H1 (cell line): ENCODE measurements at regions not wholly inside any gene's neighbourhood (a gene's known extent, or its start where the extent isn't known, plus 50 kb on each side); places are given as distances from the start of the nearest gene placed in this dataset.

Experiments
- CTCF ChIA-PET: fragments of 300-600 bp; sonication (Branson Sonifier 250); formaldehyde crosslinking; loops from one replicate; lab custom pipeline; 2021; ENCODE audit not compliant: partially characterized antibody; lab: Charles Lee
- POLR2A ChIA-PET: fragments of 300-600 bp; sonication (Branson Sonifier 250); formaldehyde crosslinking; loops from one replicate; lab custom pipeline; 2021; ENCODE audit warnings: inconsistent platforms; ENCODE audit not compliant: partially characterized antibody; lab: Charles Lee
- DNase-seq, 2 experiments: peaks; one replicate each; pipeline versions ENCODE4 v3.0.0 to v3.0.0-alpha.2; 2010 to 2022; ENCODE audit warnings: low spot score in 2 of 2, low read depth in 1 of 2, mixed read lengths in 1 of 2
- FAIRE-seq: peaks from 2 replicates; lab custom pipeline; 2011; peaks lifted over from hg19 to GRCh38; lab: Jason Lieb, UNC
- H2AFZ ChIP-seq: 2 replicates; pipeline ENCODE4 v1.8.1; 2012; ENCODE audit warnings: low read length, inconsistent platforms
- H2AK5ac ChIP-seq: 2 replicates; pipeline ENCODE4 v1.6.1; 2013; ENCODE audit warnings: low read depth, low read length
- H2BK120ac ChIP-seq: replicated peaks from 2 replicates; pipeline ENCODE3; 2013; ENCODE audit warnings: low read depth, low read length, inconsistent platforms
- H2BK12ac ChIP-seq: 2 replicates; pipeline ENCODE4 v1.6.1; 2013; ENCODE audit warnings: low read depth, low read length
- H2BK15ac ChIP-seq: 2 replicates; pipeline ENCODE4 v1.6.1; 2013; ENCODE audit warnings: low read length
- H2BK20ac ChIP-seq: 2 replicates; pipeline ENCODE4 v1.6.1; 2013; ENCODE audit warnings: low read length
- H2BK5ac ChIP-seq: 2 replicates; pipeline ENCODE4 v1.6.1; 2013; ENCODE audit warnings: low read depth, low read length
- H3K14ac ChIP-seq: 2 replicates; pipeline ENCODE4 v1.6.1; 2013; ENCODE audit warnings: inconsistent platforms; ENCODE audit not compliant: insufficient read length
- H3K18ac ChIP-seq: 2 replicates; pipeline ENCODE4 v1.6.1; 2013; ENCODE audit warnings: low read length; ENCODE audit errors: extremely low read depth
- H3K23ac ChIP-seq: 2 replicates; pipeline ENCODE4 v1.6.1; 2013; ENCODE audit warnings: inconsistent platforms; ENCODE audit not compliant: insufficient read length
- H3K23me2 ChIP-seq: 2 replicates; pipeline ENCODE4 v1.6.1; 2013; ENCODE audit warnings: low read depth, low read length
- H3K27ac ChIP-seq: 2 replicates; pipeline ENCODE4 v1.6.1; 2011; ENCODE audit warnings: low read depth, low read length, inconsistent platforms
- H3K27me3 ChIP-seq, 4 experiments: replicated peaks in 1 of 4; 1 replicate in 1 of 4; 2 replicates in 3 of 4; pipeline versions ENCODE4 v1.6.1 to v1.8.1; 2011 to 2013; ENCODE audit warnings: low read length in 3 of 4, mild to moderate bottlenecking in 3 of 4, inconsistent platforms in 2 of 4, mixed read lengths in 2 of 4, moderate library complexity in 1 of 4; ENCODE audit not compliant: control insufficient read depth in 3 of 4, insufficient read depth in 3 of 4; ENCODE audit errors: extremely low read depth in 1 of 4
- H3K36me3 ChIP-seq, 4 experiments: 2 replicates each; pipeline versions ENCODE4 v1.6.1 to v1.8.1; 2011 to 2013; ENCODE audit warnings: mild to moderate bottlenecking in 4 of 4, low read length in 3 of 4, moderate library complexity in 2 of 4, control low read depth in 1 of 4, inconsistent platforms in 1 of 4; ENCODE audit not compliant: insufficient read depth in 4 of 4, control insufficient read depth in 2 of 4
- H3K4ac ChIP-seq: replicated peaks from 2 replicates; pipeline ENCODE3; 2013; ENCODE audit warnings: low read length, low read depth, mixed read lengths, inconsistent platforms; ENCODE audit not compliant: insufficient read length
- H3K4me1 ChIP-seq, 4 experiments: replicated peaks in 1 of 4; 1 replicate in 1 of 4; 2 replicates in 3 of 4; pipeline versions ENCODE4 v1.6.1 to v1.8.1; 2011 to 2013; ENCODE audit warnings: low read length in 3 of 4, inconsistent platforms in 2 of 4, mixed read lengths in 1 of 4; ENCODE audit not compliant: insufficient read depth in 4 of 4, control insufficient read depth in 3 of 4
- H3K4me2 ChIP-seq, 2 experiments: 2 replicates each; pipeline versions ENCODE4 v1.6.1 to v1.8.1; 2011 to 2013; ENCODE audit warnings: low read depth in 2 of 2, low read length in 2 of 2, control low read depth in 1 of 2, inconsistent platforms in 1 of 2, mild to moderate bottlenecking in 1 of 2; ENCODE audit not compliant: insufficient read depth in 1 of 2
- H3K4me3 ChIP-seq, 4 experiments: fragments of 200-600, 300-600 bp in 1 of 4; sonication (generic), shearing (Covaris generic), sonication (Bioruptor Twin) in 1 of 4; 2 replicates each; pipeline versions ENCODE4 v1.5.1 to v1.8.1; 2011 to 2016; ENCODE audit warnings: low read length in 4 of 4, low read depth in 3 of 4, control low read depth in 2 of 4, inconsistent platforms in 2 of 4, mild to moderate bottlenecking in 2 of 4, mixed read lengths in 1 of 4, moderate library complexity in 1 of 4; ENCODE audit not compliant: insufficient read depth in 2 of 4; ENCODE audit errors: extremely low read depth in 1 of 4
- H3K56ac ChIP-seq: replicated peaks from 2 replicates; pipeline ENCODE3; 2013; ENCODE audit warnings: low read depth, mild to moderate bottlenecking, mixed read lengths, low read length, inconsistent platforms; ENCODE audit not compliant: insufficient read length
- H3K79me1 ChIP-seq: 2 replicates; pipeline ENCODE4 v1.6.1; 2013; ENCODE audit warnings: low read depth, low read length, control low read depth
- H3K79me2 ChIP-seq, 2 experiments: 2 replicates each; pipeline versions ENCODE4 v1.6.1 to v1.8.1; 2012 to 2013; ENCODE audit warnings: low read length in 2 of 2, mild to moderate bottlenecking in 2 of 2, inconsistent platforms in 1 of 2; ENCODE audit not compliant: insufficient read depth in 2 of 2, control insufficient read depth in 1 of 2
- H3K9ac ChIP-seq, 4 experiments: replicated peaks in 1 of 4; 1 replicate in 1 of 4; 2 replicates in 3 of 4; pipeline versions ENCODE4 v1.6.1 to v1.8.1; 2011 to 2013; ENCODE audit warnings: low read depth in 3 of 4, low read length in 3 of 4, control low read depth in 2 of 4, mild to moderate bottlenecking in 2 of 4, moderate library complexity in 2 of 4, inconsistent platforms in 1 of 4; ENCODE audit errors: extremely low read depth in 1 of 4
- H3K9me3 ChIP-seq, 2 experiments: 2 replicates each; pipeline versions ENCODE4 v1.6.1 to v1.8.1; 2012 to 2013; ENCODE audit warnings: mild to moderate bottlenecking in 2 of 2, moderate library complexity in 2 of 2, control low read depth in 1 of 2, inconsistent platforms in 1 of 2, low read depth in 1 of 2, low read length in 1 of 2, mixed read lengths in 1 of 2; ENCODE audit not compliant: insufficient read depth in 2 of 2
- H4K20me1 ChIP-seq, 2 experiments: replicated peaks in 1 of 2; 2 replicates each; pipeline versions ENCODE3 to v1.8.1; 2011 to 2013; ENCODE audit warnings: inconsistent platforms in 2 of 2, low read length in 2 of 2, mild to moderate bottlenecking in 1 of 2; ENCODE audit not compliant: insufficient read depth in 2 of 2, control insufficient read depth in 1 of 2
- H4K5ac ChIP-seq: 2 replicates; pipeline ENCODE4 v1.6.1; 2013; ENCODE audit warnings: low read length, low read depth, mixed read lengths, inconsistent platforms; ENCODE audit not compliant: insufficient read length
- H4K8ac ChIP-seq: 2 replicates; pipeline ENCODE4 v1.8.0; 2013; ENCODE audit warnings: mild to moderate bottlenecking, moderate library complexity, low read length, inconsistent platforms; ENCODE audit not compliant: insufficient read depth; ENCODE audit errors: extremely low read depth
- H4K91ac ChIP-seq: replicated peaks from 2 replicates; pipeline ENCODE3; 2013; ENCODE audit warnings: low read length, mixed read lengths, inconsistent platforms; ENCODE audit not compliant: insufficient read length
- CREB1 ChIP-seq: IDR thresholded peaks from 2 replicates; pipeline ENCODE4 v1.6.1; 2012; ENCODE audit warnings: inconsistent platforms
- CTCF ChIP-seq, 3 experiments: IDR thresholded peaks; 1 replicate in 2 of 3; 2 replicates in 1 of 3; pipeline versions ENCODE4 v1.5.1 to v1.6.1; 2011; ENCODE audit warnings: low read length in 3 of 3, mild to moderate bottlenecking in 3 of 3, inconsistent platforms in 2 of 3, low read depth in 1 of 3, moderate library complexity in 1 of 3; ENCODE audit not compliant: insufficient read depth in 1 of 3; ENCODE audit errors: control extremely low read depth in 1 of 3
- EZH2 ChIP-seq: fragments of 200-600 bp; sonication (generic); IDR thresholded peaks from 2 replicates; pipeline ENCODE4 v1.7.1; 2012; ENCODE audit warnings: low read depth, mild to moderate bottlenecking, moderate library complexity, low read length, inconsistent platforms; ENCODE audit not compliant: severe bottlenecking
- FOSL1 ChIP-seq: IDR thresholded peaks from 2 replicates; pipeline ENCODE4 v1.6.1; 2011; ENCODE audit warnings: mild to moderate bottlenecking, low read depth, low read length, moderate library complexity; ENCODE audit not compliant: insufficient read depth
- JUND ChIP-seq: IDR thresholded peaks from 2 replicates; pipeline ENCODE4 v1.6.1; 2011; ENCODE audit warnings: mild to moderate bottlenecking, improper control_type of control experiment, low read length
- KDM1A ChIP-seq: fragments of 200-600, 300-600 bp; sonication (generic); IDR thresholded peaks from 2 replicates; pipeline ENCODE4 v1.7.1; 2016; ENCODE audit warnings: mild to moderate bottlenecking, low read length, borderline replicate concordance
- KDM4A ChIP-seq: IDR thresholded peaks from one replicate; pipeline ENCODE4 v1.7.1; 2012; ENCODE audit warnings: low read depth, mild to moderate bottlenecking, moderate library complexity, low read length, inconsistent platforms; ENCODE audit not compliant: severe bottlenecking
- KDM5A ChIP-seq: fragments of 200-600 bp; IDR thresholded peaks from 2 replicates; pipeline ENCODE4 v1.7.1; 2012; ENCODE audit warnings: mild to moderate bottlenecking, low read length, inconsistent platforms, mixed read lengths
- POLR2A ChIP-seq, 2 experiments: IDR thresholded peaks; 1 replicate in 1 of 2; 2 replicates in 1 of 2; pipeline ENCODE4 v1.6.1; 2011; ENCODE audit warnings: low read depth in 2 of 2, low read length in 2 of 2, mild to moderate bottlenecking in 2 of 2; ENCODE audit errors: control extremely low read depth in 1 of 2
- POLR2AphosphoS5 ChIP-seq: IDR thresholded peaks from 2 replicates; pipeline ENCODE4 v1.6.1; 2011; ENCODE audit warnings: low read depth, low read length
- POU5F1 ChIP-seq: IDR thresholded peaks from 2 replicates; pipeline ENCODE4 v1.6.1; 2011; ENCODE audit warnings: low read depth, mild to moderate bottlenecking, low read length, moderate library complexity
- TBP ChIP-seq: IDR thresholded peaks from 2 replicates; pipeline ENCODE4 v1.6.1; 2011; ENCODE audit warnings: low read depth, low read length, improper control_type of control experiment
- WGBS, 2 experiments: shearing (Covaris generic) in 1 of 2; methylation state at CpG; one replicate each; pipeline versions ENCODE4 v1.1.6 to v1.1.7; 2013 to 2015; ENCODE audit warnings: low lambda C conversion rate in 2 of 2, mixed read lengths in 2 of 2, inconsistent platforms in 1 of 2, low coverage in 1 of 2, missing lambda C conversion rate in 1 of 2; ENCODE audit not compliant: insufficient replicate concordance in 2 of 2, insufficient coverage in 1 of 2, insufficient read length in 1 of 2; ENCODE audit errors: extremely low coverage in 1 of 2, missing lambda C conversion rate in 1 of 2; 5-methylcytosine and 5-hydroxymethylcytosine counted together
- TF ChIP-seq, protein P1 (sequence below): IDR thresholded peaks from 2 replicates; pipeline ENCODE4 v1.6.1; 2012; ENCODE audit warnings: inconsistent platforms

GRCh38 chr5:167425161-167425560 is 866.3 kb upstream of the WWC1 start:
- Histone ChIP-seq H3K4ac (no peak overlapping the region), H4K8ac (no peak overlapping the region), H2BK120ac (no peak overlapping the region), H4K91ac (no peak overlapping the region), H2BK15ac (no peak overlapping the region), H3K36me3 (no peaks in the 10 kb centered on the region), H2BK20ac (no peak overlapping the region), H3K4me3 (no peak overlapping the region), H3K27me3 (no peaks in the 10 kb centered on the region), H2AFZ (no peak overlapping the region), H3K27ac (no peak overlapping the region), H4K20me1 (no peaks in the 10 kb centered on the region), H3K4me2 (no peak overlapping the region), H2AK5ac (no peak overlapping the region), H3K4me1 (peaks cover 0 to 2% (median 0%) of the 10 kb centered on the region in 4 experiments; a peak in 1 of 7 replicates), H2BK12ac (no peak overlapping the region), H3K9ac (no peak overlapping the region), H3K18ac (no peak overlapping the region), H3K56ac (no peak overlapping the region), H4K5ac (no peak overlapping the region), H2BK5ac (no peak overlapping the region), H3K79me2 (no peaks in the 10 kb centered on the region), H3K23ac (no peak overlapping the region), H3K23me2 (no peaks in the 10 kb centered on the region; the same call in 1 of the 2 replicates), H3K14ac (no peak overlapping the region), H3K79me1 (no peaks in the 10 kb centered on the region), H3K9me3 (no peaks in the 10 kb centered on the region)
- no peak for DNase-seq
- 85% methylated on average over 3 of the region's 3 CpGs; no CpG with 5 or more reads in 1 of the 2 experiments for WGBS, 2 experiments
- ChIA-PET CTCF (no interaction called here), POLR2A (no interaction called here)
- no peak for FAIRE-seq
- no peak for TF ChIP-seq KDM4A
- TF ChIP-seq KDM1A, result no peak
- no peak for TF ChIP-seq EZH2
- TF ChIP-seq CREB1, result no peak
- TF ChIP-seq TBP, result no peak
- TF ChIP-seq KDM5A, result no peak
- TF ChIP-seq FOSL1, result no peak
- no peak for TF ChIP-seq JUND
- no peak for TF ChIP-seq POLR2A (IDR thresholded peaks at IDR 0.05; ENCODE audit: control extremely low read depth in 1 of 2, low read depth in 2 of 2, low read length in 2 of 2)
- TF ChIP-seq, protein P1, sequence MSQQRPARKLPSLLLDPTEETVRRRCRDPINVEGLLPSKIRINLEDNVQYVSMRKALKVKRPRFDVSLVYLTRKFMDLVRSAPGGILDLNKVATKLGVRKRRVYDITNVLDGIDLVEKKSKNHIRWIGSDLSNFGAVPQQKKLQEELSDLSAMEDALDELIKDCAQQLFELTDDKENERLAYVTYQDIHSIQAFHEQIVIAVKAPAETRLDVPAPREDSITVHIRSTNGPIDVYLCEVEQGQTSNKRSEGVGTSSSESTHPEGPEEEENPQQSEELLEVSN, result no peak
- TF ChIP-seq POU5F1, result no peak
- no peak for TF ChIP-seq POLR2AphosphoS5
- no peak for TF ChIP-seq CTCF (IDR thresholded peaks at IDR 0.05; ENCODE audit: control extremely low read depth in 1 of 3, insufficient read depth in 1 of 3, low read depth in 1 of 3, low read length in 3 of 3)
